K562 (cell line): ENCODE measurements at regions not wholly inside any gene's neighbourhood (a gene's known extent, or its start where the extent isn't known, plus 50 kb on each side); places are given as distances from the start of the nearest gene placed in this dataset.

Source experiments
- ATAC-seq: fragments of 200-7000 bp; cut with Tn5 transposase; 3 replicates; pipeline ENCODE4 v1.9.1; 2020; ENCODE audit warnings: moderate library complexity
- BruUV-seq: library from RNA; stranded (reverse); fragments of 400-500 nt; replicated peaks from 2 replicates; lab custom pipeline; 2021; lab: Mats Ljungman, UMichigan
- CTCF ChIA-PET: fragments of 300-600 bp; formaldehyde crosslinking; extraction: SDS; loops from one replicate; lab custom pipeline; 2021; ENCODE audit warnings: low intra/inter-chr PET ratio; lab: Yijun Ruan, JAX
- POLR2A ChIA-PET: fragments of 300-600, 350-650 bp; sonication (Branson Sonifier 250); formaldehyde crosslinking; extraction: SDS; loops from one replicate; lab custom pipeline; 2021; ENCODE audit warnings: antibody characterized with exemption, inconsistent platforms; lab: Yijun Ruan, JAX
- DNase-seq, 4 experiments: peaks; one replicate each; pipeline versions ENCODE4 v3.0.0 to v3.0.0-alpha.2; 2011 to 2018; ENCODE audit warnings: low spot score in 3 of 4, mixed read lengths in 3 of 4; ENCODE audit errors: extremely low read depth in 1 of 4
- FAIRE-seq: peaks from 2 replicates; lab custom pipeline; 2011; peaks lifted over from hg19 to GRCh38; lab: Jason Lieb, UNC
- H2AFZ ChIP-seq: 2 replicates; pipeline ENCODE4 v1.6.0; 2011; ENCODE audit warnings: low read depth, low read length, control low read depth, inconsistent platforms
- H3K27ac ChIP-seq: fragments of 200-600 bp; 3 replicates; pipeline ENCODE4 v1.8.0; 2011; ENCODE audit warnings: low read depth, mild to moderate bottlenecking, control low read depth, inconsistent platforms, low read length, moderate library complexity, mixed read lengths; ENCODE audit errors: extremely low read depth
- H3K27me3 ChIP-seq, 2 experiments: fragments of 300-600 bp in 1 of 2; 2 replicates in 1 of 2; 3 replicates in 1 of 2; pipeline versions ENCODE4 v1.6.0 to v1.8.0; 2011; ENCODE audit warnings: inconsistent platforms in 2 of 2, low read length in 2 of 2, mild to moderate bottlenecking in 1 of 2, mixed read lengths in 1 of 2, moderate library complexity in 1 of 2; ENCODE audit not compliant: control insufficient read depth in 2 of 2, insufficient read depth in 2 of 2
- H3K36me3 ChIP-seq: fragments of 300-600 bp; 3 replicates; pipeline ENCODE4 v1.8.0; 2011; ENCODE audit warnings: mild to moderate bottlenecking, low read length, inconsistent platforms; ENCODE audit not compliant: control insufficient read depth, insufficient read depth
- H3K4me1 ChIP-seq, 2 experiments: fragments of 200-600 bp in 1 of 2; replicated peaks in 1 of 2; 2 replicates in 1 of 2; 3 replicates in 1 of 2; pipeline versions ENCODE4 v1.5.1 to v1.8.0; 2011; ENCODE audit warnings: inconsistent platforms in 2 of 2, low read length in 2 of 2, mild to moderate bottlenecking in 1 of 2, mixed read lengths in 1 of 2, moderate library complexity in 1 of 2; ENCODE audit not compliant: control insufficient read depth in 2 of 2, insufficient read depth in 2 of 2
- H3K4me2 ChIP-seq: 2 replicates; pipeline ENCODE4 v1.6.1; 2011; ENCODE audit warnings: low read length, control low read depth, inconsistent platforms, mixed read lengths; ENCODE audit not compliant: insufficient read depth
- H3K4me3 ChIP-seq: fragments of 200-600 bp; sonication (generic), shearing (Covaris generic); 2 replicates; pipeline ENCODE4 v1.5.1; 2016; ENCODE audit warnings: control low read depth, inconsistent platforms
- H3K79me2 ChIP-seq: fragments of 200-600 bp; 3 replicates; pipeline ENCODE4 v1.8.0; 2011; ENCODE audit warnings: low read length, inconsistent platforms; ENCODE audit not compliant: control insufficient read depth, insufficient read depth
- H3K9ac ChIP-seq, 2 experiments: 2 replicates each; pipeline versions ENCODE4 v1.6.0 to v1.6.1; 2011; ENCODE audit warnings: low read depth in 2 of 2, low read length in 2 of 2, control low read depth in 1 of 2, inconsistent platforms in 1 of 2, mild to moderate bottlenecking in 1 of 2, mixed read lengths in 1 of 2; ENCODE audit not compliant: insufficient read depth in 1 of 2
- H3K9me1 ChIP-seq: one replicate; pipeline ENCODE4 v1.6.0; 2011; ENCODE audit warnings: inconsistent platforms, mild to moderate bottlenecking, low read length, moderate library complexity; ENCODE audit not compliant: control insufficient read depth, insufficient read depth
- H3K9me3 ChIP-seq: replicated peaks from 2 replicates; pipeline ENCODE4 v1.5.1; 2011; ENCODE audit warnings: low read depth, low read length, inconsistent platforms; ENCODE audit not compliant: control insufficient read depth, insufficient read depth
- H4K20me1 ChIP-seq: replicated peaks from 2 replicates; pipeline ENCODE4 v1.6.1; 2011; ENCODE audit warnings: low read length, inconsistent platforms, mixed read lengths; ENCODE audit not compliant: control insufficient read depth, insufficient read depth
- ARHGAP35 ChIP-seq: fragments of 450-650 bp; IDR thresholded peaks from 2 replicates; pipeline ENCODE4 v1.6.1; 2018; ENCODE audit not compliant: partially characterized antibody
- ATF2 ChIP-seq: sonication (generic); formaldehyde crosslinking; IDR thresholded peaks from 2 replicates; pipeline ENCODE4 v1.8.1; 2022; ENCODE audit warnings: missing genetic modification reagents
- ETV6 ChIP-seq, 3 experiments: fragments of 150-350 bp in 1 of 3; sonication (generic) in 1 of 3; formaldehyde crosslinking in 1 of 3; IDR thresholded peaks; 2 replicates each; pipeline versions ENCODE4 v1.6.1 to v1.8.0; 2014 to 2022; ENCODE audit warnings: borderline replicate concordance in 2 of 3, low read depth in 2 of 3, antibody characterized with exemption in 1 of 3, low read length in 1 of 3, mild to moderate bottlenecking in 1 of 3, missing genetic modification reagents in 1 of 3
- LCOR ChIP-seq: sonication (generic); formaldehyde crosslinking; IDR thresholded peaks from 2 replicates; pipeline ENCODE4 v1.8.0; 2022; ENCODE audit warnings: mild to moderate bottlenecking, missing genetic modification reagents
- NFE2 ChIP-seq: IDR thresholded peaks from 2 replicates; pipeline ENCODE4 v1.6.1; 2014; ENCODE audit warnings: antibody characterized with exemption, low read depth
- NONO ChIP-seq, 2 experiments: fragments of 200-400 bp in 1 of 2; fragments of 450-650 bp in 1 of 2; formaldehyde crosslinking in 1 of 2; IDR thresholded peaks; 2 replicates each; pipeline ENCODE4 v1.6.1; 2017; ENCODE audit warnings: low read depth in 2 of 2, mild to moderate bottlenecking in 2 of 2, moderate library complexity in 2 of 2, low read length in 1 of 2
- PURB ChIP-seq: sonication (generic); formaldehyde crosslinking; IDR thresholded peaks from 2 replicates; pipeline ENCODE4 v1.9.0; 2021; ENCODE audit warnings: low read depth, mild to moderate bottlenecking, missing genetic modification reagents
- TBP ChIP-seq: optimal IDR thresholded peaks from 2 replicates; pipeline ENCODE3; 2011; ENCODE audit warnings: low read depth, low read length, improper control_type of control experiment
- TFAM ChIP-seq: fragments of 250-450 bp; sonication (Bioruptor Pico); conservative IDR thresholded peaks from 2 replicates; pipeline ENCODE4 v1.5.0; 2021; ENCODE audit warnings: mild to moderate bottlenecking, moderate library complexity
- ZNF175 ChIP-seq: fragments of 200-800 bp; sonication (Bioruptor generic); IDR thresholded peaks from 2 replicates; pipeline ENCODE4 v1.6.1; 2016; ENCODE audit warnings: low read depth, mild to moderate bottlenecking, missing genetic modification characterization, missing compliant biosample characterization
- ZNF184 ChIP-seq: sonication (generic); formaldehyde crosslinking; IDR thresholded peaks from 2 replicates; pipeline ENCODE4 v1.5.0; 2020; ENCODE audit warnings: missing genetic modification reagents
- ZNF398 ChIP-seq: fragments of 250-450 bp; sonication (Bioruptor Pico); IDR thresholded peaks from 2 replicates; pipeline ENCODE4 v1.8.0; 2021; ENCODE audit warnings: moderate library complexity, mild to moderate bottlenecking, inconsistent platforms
- ZNF699 ChIP-seq: fragments of 250-450 bp; sonication (Bioruptor Pico); IDR thresholded peaks from 2 replicates; pipeline ENCODE4 v1.8.0; 2021; ENCODE audit warnings: mild to moderate bottlenecking, moderate library complexity; ENCODE audit not compliant: insufficient replicate concordance
- WGBS: fragments of 100-300 bp; shearing (Covaris generic); methylation state at CpG from one replicate; pipeline ENCODE4 v1.1.6; 2016; ENCODE audit warnings: low coverage, mixed read lengths; ENCODE audit not compliant: insufficient coverage; ENCODE audit errors: missing lambda C conversion rate; 5-methylcytosine and 5-hydroxymethylcytosine counted together
- in situ Hi-C: fragments of 300-500 bp; cut with MboI; formaldehyde crosslinking; loops from 4 replicates; pipeline ENCODE4 v1.15.0; 2018; ENCODE audit warnings: inconsistent platforms, mixed read lengths
- intact Hi-C: fragments of 100-400 bp; cut with micrococcal nuclease; formaldehyde crosslinking; loops from 2 replicates; pipeline ENCODE4 v1.14.2; 2022

- DNase-seq (no peak), ATAC-seq (no peak), FAIRE-seq (no peak)
- Histone ChIP-seq H4K20me1 (no peaks in the 10 kb centered on the region), H3K9me3 (no peaks in the 10 kb centered on the region), H3K9me1 (no peaks in the 10 kb centered on the region), H3K4me2 (no peak overlapping the region), H3K27me3 (no peaks in the 10 kb centered on the region), H3K79me2 (no peaks in the 10 kb centered on the region), H3K4me1 (no peaks in the 10 kb centered on the region), H3K36me3 (no peaks in the 10 kb centered on the region), H3K27ac (no peak overlapping the region), H3K4me3 (no peak overlapping the region), H2AFZ (no peak overlapping the region), H3K9ac (no peak overlapping the region)
- no TSS peak for BruUV-seq
- ChIA-PET POLR2A (no interaction called here), CTCF (no interaction called here)
- in situ Hi-C loops, result no loop called here
- intact Hi-C loops, result no loop called here
- TF ChIP-seq ETV6 (IDR thresholded peaks at IDR 0.05; ENCODE audit: borderline replicate concordance in 1 of 2, low read depth in 2 of 2, low read length in 1 of 2) (no peak), ETV6 (CRISPR knock-in tag; IDR thresholded peaks at IDR 0.05; ENCODE audit: borderline replicate concordance) (no peak)
- WGBS, result 0% methylated on average over 3 of the region's 5 CpGs
Observed at GRCh38 chr4:18842431-18842830, 820.9 kb upstream of the LCORL start.

GRCh38 chr4:18840481-18840880 is 818.9 kb upstream of the LCORL start:
- WGBS, result 0% methylated on average over 3 of the region's 3 CpGs
- FAIRE-seq, result no peak
- TF ChIP-seq ATF2 (CRISPR knock-in tag) (no peak), NONO (IDR thresholded peaks at IDR 0.05; ENCODE audit: low read depth in 2 of 2, low read length in 1 of 2) (no peak), ARHGAP35 (no peak), PURB (CRISPR knock-in tag) (no peak), NFE2 (no peak), TFAM (CRISPR knock-in tag) (no peak), TBP (no peak), ZNF699 (no peak), ZNF184 (no peak), ZNF175 (no peak), ZNF398 (CRISPR knock-in tag) (no peak), LCOR (CRISPR knock-in tag) (no peak)

More at GRCh38 chr4:18840481-18840880, 818.9 kb upstream of the LCORL start:
- Histone ChIP-seq H3K27ac (no peak overlapping the region), H4K20me1 (no peaks in the 10 kb centered on the region), H3K4me3 (no peak overlapping the region), H3K27me3 (no peaks in the 10 kb centered on the region), H3K9me1 (no peaks in the 10 kb centered on the region), H3K36me3 (no peaks in the 10 kb centered on the region), H3K9me3 (no peaks in the 10 kb centered on the region), H2AFZ (no peak overlapping the region), H3K4me2 (no peak overlapping the region), H3K79me2 (no peaks in the 10 kb centered on the region), H3K9ac (no peak overlapping the region), H3K4me1 (no peaks in the 10 kb centered on the region)
- BruUV-seq, result no TSS peak
- ChIA-PET POLR2A (no interaction called here), CTCF (no interaction called here)
- intact Hi-C loops, result no loop called here
- no peak for ATAC-seq
- in situ Hi-C loops, result no loop called here
- DNase-seq, result no peak
